DND-41 (cell line): ENCODE measurements at regions not wholly inside any gene's neighbourhood (a gene's known extent, or its start where the extent isn't known, plus 50 kb on each side); places are given as distances from the start of the nearest gene placed in this dataset.
A peak's percentile ranks its signal among the peaks of the same experiment; 100 is the strongest.
"Not testable (repeated sequence)": the region's sequence is repeated elsewhere in the genome, so short reads cannot be mapped to it uniquely, and the experiment has no call there.

ENCODE experiments used
- ATAC-seq: fragments of 200-7000 bp; cut with Tn5 transposase; 3 replicates; pipeline ENCODE4 v1.9.1; 2021; ENCODE audit warnings: low read depth; ENCODE audit not compliant: insufficient read depth
- DNase-seq: peaks from one replicate; pipeline ENCODE4 v3.0.0-alpha.2; 2020
- H2AFZ ChIP-seq: 2 replicates; pipeline ENCODE4 v1.6.0; 2012; ENCODE audit warnings: low read depth, low read length
- H3K27ac ChIP-seq: 2 replicates; pipeline ENCODE4 v1.5.1; 2012; ENCODE audit warnings: low read length, inconsistent platforms
- H3K27me3 ChIP-seq: fragments of 200-600 bp; sonication (generic); 2 replicates; pipeline ENCODE4 v1.6.0; 2012; ENCODE audit warnings: low read length, mild to moderate bottlenecking, inconsistent platforms; ENCODE audit not compliant: insufficient read depth, poor library complexity
- H3K36me3 ChIP-seq: 2 replicates; pipeline ENCODE4 v1.5.1; 2012; ENCODE audit warnings: low read length, inconsistent platforms; ENCODE audit not compliant: insufficient read depth
- H3K4me1 ChIP-seq: 2 replicates; pipeline ENCODE4 v1.5.1; 2012; ENCODE audit warnings: mild to moderate bottlenecking, low read length; ENCODE audit not compliant: insufficient read depth
- H3K4me2 ChIP-seq: 2 replicates; pipeline ENCODE4 v1.6.0; 2012; ENCODE audit warnings: mild to moderate bottlenecking, moderate library complexity, low read length, inconsistent platforms; ENCODE audit not compliant: insufficient read depth
- H3K4me3 ChIP-seq, 2 experiments: fragments of 200-600 bp in 1 of 2; shearing (Covaris generic) in 1 of 2; 2 replicates each; pipeline ENCODE4 v1.5.1; 2012 to 2016; ENCODE audit warnings: inconsistent platforms in 2 of 2, low read length in 2 of 2, mild to moderate bottlenecking in 2 of 2, low read depth in 1 of 2, moderate library complexity in 1 of 2
- H3K79me2 ChIP-seq: 2 replicates; pipeline ENCODE4 v1.6.0; 2012; ENCODE audit warnings: low read length, inconsistent platforms; ENCODE audit not compliant: insufficient read depth
- H3K9ac ChIP-seq: 2 replicates; pipeline ENCODE4 v1.6.0; 2012; ENCODE audit warnings: low read depth, mild to moderate bottlenecking, inconsistent platforms, low read length, moderate library complexity
- H3K9me3 ChIP-seq: 2 replicates; pipeline ENCODE4 v1.5.1; 2012; ENCODE audit warnings: low read length, moderate library complexity, mild to moderate bottlenecking, inconsistent platforms; ENCODE audit not compliant: insufficient read depth, severe bottlenecking
- H4K20me1 ChIP-seq: 2 replicates; pipeline ENCODE4 v1.6.0; 2012; ENCODE audit warnings: low read length; ENCODE audit not compliant: insufficient read depth
- CTCF ChIP-seq: IDR thresholded peaks from 2 replicates; pipeline ENCODE4 v1.5.1; 2012; ENCODE audit warnings: borderline replicate concordance, low read length, moderate library complexity, mild to moderate bottlenecking; ENCODE audit not compliant: poor library complexity, severe bottlenecking; ENCODE audit errors: extremely low read depth
- EZH2 ChIP-seq: IDR thresholded peaks from 3 replicates; pipeline ENCODE4 v1.6.1; 2012; ENCODE audit warnings: borderline replicate concordance, low read depth, mild to moderate bottlenecking, moderate library complexity, low read length, inconsistent platforms; ENCODE audit not compliant: severe bottlenecking

- no peak for DNase-seq
- H3K79me2 ChIP-seq = no peaks in the 10 kb centered on the region
- no peaks in the 10 kb centered on the region for H3K27me3 ChIP-seq
- H4K20me1 ChIP-seq = no peaks in the 10 kb centered on the region
- no peak overlapping the region for H2AFZ ChIP-seq
- no peak; the same call in 2 of the 3 replicates for ATAC-seq
- H3K27ac ChIP-seq = no peak overlapping the region
- no peaks in the 10 kb centered on the region for H3K9me3 ChIP-seq
- no peak overlapping the region for H3K9ac ChIP-seq
- TF ChIP-seq EZH2 (no peak), CTCF (no peak)
- no peak overlapping the region for H3K4me3 ChIP-seq
- no peaks in the 10 kb centered on the region for H3K4me1 ChIP-seq
- H3K36me3 ChIP-seq = no peaks in the 10 kb centered on the region
- H3K4me2 ChIP-seq = no peak overlapping the region
Observed at GRCh38 chr2:134052173-134052572, 201.7 kb upstream of the MGAT5 start.

GRCh38 chr2:134056173-134056572 lies 197.7 kb upstream of the MGAT5 start:
- H3K79me2 ChIP-seq = no peaks in the 10 kb centered on the region
- no peaks in the 10 kb centered on the region for H4K20me1 ChIP-seq
- no peak overlapping the region for H3K27ac ChIP-seq
- no peak overlapping the region for H2AFZ ChIP-seq
- H3K9me3 ChIP-seq = no peaks in the 10 kb centered on the region
- no peak overlapping the region for H3K4me2 ChIP-seq
- H3K4me3 ChIP-seq = no peak overlapping the region
- no peak overlapping the region for H3K9ac ChIP-seq
- no peaks in the 10 kb centered on the region for H3K27me3 ChIP-seq
- DNase-seq = no peak
- no peak for TF ChIP-seq CTCF
- no peak for TF ChIP-seq EZH2
- no peaks in the 10 kb centered on the region for H3K4me1 ChIP-seq
- H3K36me3 ChIP-seq = no peaks in the 10 kb centered on the region
- ATAC-seq = no peak

- not testable (repeated sequence) for H3K9me3 ChIP-seq, H3K27me3 ChIP-seq, H3K36me3 ChIP-seq, H3K4me1 ChIP-seq, H4K20me1 ChIP-seq, H3K27ac ChIP-seq, H3K79me2 ChIP-seq, H2AFZ ChIP-seq, H3K9ac ChIP-seq, H3K4me3 ChIP-seq, ATAC-seq, H3K4me2 ChIP-seq
- DNase-seq = peak; percentile 25
Observed at GRCh38 chr2:134061066-134061465, 192.8 kb upstream of the MGAT5 start.

- not testable (repeated sequence) for H3K4me1 ChIP-seq, H3K27ac ChIP-seq, H3K9me3 ChIP-seq, H3K27me3 ChIP-seq, H2AFZ ChIP-seq, H3K4me3 ChIP-seq, H4K20me1 ChIP-seq, H3K9ac ChIP-seq, DNase-seq, H3K4me2 ChIP-seq, H3K36me3 ChIP-seq, ATAC-seq, H3K79me2 ChIP-seq
Observed at GRCh38 chr2:134062235-134062634, 191.6 kb upstream of the MGAT5 start.

GRCh38 chr2:134063916-134064315 lies 190.0 kb upstream of the MGAT5 start:
- H2AFZ ChIP-seq, ATAC-seq, H3K36me3 ChIP-seq, DNase-seq, H3K9ac ChIP-seq, H3K9me3 ChIP-seq, H3K27me3 ChIP-seq, H3K4me2 ChIP-seq, H3K27ac ChIP-seq, H3K4me3 ChIP-seq, H3K79me2 ChIP-seq, H4K20me1 ChIP-seq, H3K4me1 ChIP-seq: not testable (repeated sequence)
